Mucosa of gallbladder (tissue), 1 donor: ENCODE measurements at regions not wholly inside any gene's neighbourhood (a gene's known extent, or its start where the extent isn't known, plus 50 kb on each side); places are given as distances from the start of the nearest gene placed in this dataset.
"Not testable (repeated sequence)": the region's sequence is repeated elsewhere in the genome, so short reads cannot be mapped to it uniquely, and the experiment has no call there.

Source experiments
- DNase-seq: peaks from one replicate; pipeline ENCODE4 v3.0.0-alpha.2; 2020; ENCODE audit warnings: low spot score
- donor health status: DM: no; HTN: no; CAD: no.

DNA sequence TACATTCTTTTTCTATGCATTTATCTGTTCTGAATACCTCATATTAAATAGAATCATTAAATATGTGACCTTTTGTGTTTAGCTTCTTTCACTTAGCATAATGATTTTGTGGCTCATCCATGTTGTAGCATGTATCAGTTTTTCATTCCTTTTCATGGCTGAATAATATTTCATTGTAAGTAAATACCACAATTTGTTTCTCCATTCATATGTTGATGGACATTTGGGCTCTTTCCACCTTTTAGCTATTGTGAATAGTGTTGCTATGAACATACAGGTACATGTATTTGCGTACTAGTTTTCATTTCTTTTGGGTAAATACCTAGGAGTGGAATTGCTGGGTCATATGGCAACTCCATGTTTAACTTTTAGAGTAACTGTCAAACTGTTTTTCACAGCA lies 85.1 kb downstream of the GNL3L start:
- no peak for DNase-seq

- no peak for DNase-seq
Measured at GRCh38 chrX:54633641-54634040, 103.6 kb downstream of the GNL3L start.

GRCh38 chrX:54639018-54639345 lies 109.0 kb downstream of the GNL3L start:
- DNase-seq: no peak

GRCh38 chrX:54639346-54640102 lies 109.5 kb downstream of the GNL3L start:
- peak; percentile 92 for DNase-seq

DNA sequence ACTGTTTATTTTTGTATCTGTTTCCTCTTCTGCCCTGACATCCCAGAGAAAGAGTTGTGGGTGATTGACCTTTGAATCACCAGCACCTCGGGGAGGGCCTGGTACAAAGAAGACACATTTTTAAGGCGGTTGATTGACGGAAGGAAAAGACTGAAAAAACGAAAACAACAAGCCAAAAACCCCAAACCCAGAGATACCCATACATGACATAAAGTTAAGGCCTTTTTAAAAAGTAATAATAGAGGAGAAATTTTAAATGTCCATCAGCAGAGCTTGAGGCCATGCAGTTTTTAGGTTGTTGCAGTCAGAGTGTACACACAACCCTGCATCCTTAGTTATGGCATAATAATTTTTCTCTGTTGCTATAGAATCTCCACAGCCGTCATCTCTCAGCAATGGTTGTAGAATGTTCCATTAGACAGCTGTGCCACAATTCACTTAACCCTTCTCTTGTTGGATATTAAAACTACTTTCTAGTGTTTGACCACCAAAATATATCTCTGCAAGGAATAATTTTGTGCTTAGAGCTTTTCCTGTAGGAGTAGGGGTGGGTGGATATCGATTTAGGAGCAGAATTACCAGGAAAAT lies 110.2 kb downstream of the GNL3L start:
- DNase-seq: no peak

DNA sequence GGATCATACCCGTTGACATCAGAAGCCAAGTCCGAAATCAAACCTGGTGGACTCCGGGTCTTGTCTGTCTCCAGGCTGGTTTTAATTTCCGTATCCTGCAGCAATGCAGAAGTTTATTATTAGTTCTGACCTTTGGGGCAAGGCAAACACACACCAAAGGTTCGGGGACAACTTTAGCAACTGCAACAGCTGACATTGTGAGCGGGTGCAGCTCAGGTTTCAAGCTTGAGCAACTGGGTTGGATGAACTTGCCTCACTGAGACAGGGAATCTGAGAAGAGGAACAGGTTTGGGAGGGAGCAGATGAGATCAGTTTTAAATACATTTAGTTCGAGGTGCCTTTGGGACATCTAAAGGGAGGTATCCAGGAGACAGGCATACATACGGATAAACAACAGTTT lies 110.7 kb downstream of the GNL3L start:
- DNase-seq: no peak

- DNase-seq: no peak
Measured at GRCh38 chrX:54641530-54641929, 111.5 kb downstream of the GNL3L start.

- not testable (repeated sequence) for DNase-seq
Measured at GRCh38 chrX:54647607-54648006, 117.6 kb downstream of the GNL3L start.

GRCh38 chrX:54659547-54659946 lies 129.5 kb downstream of the GNL3L start:
- no peak for DNase-seq

DNA sequence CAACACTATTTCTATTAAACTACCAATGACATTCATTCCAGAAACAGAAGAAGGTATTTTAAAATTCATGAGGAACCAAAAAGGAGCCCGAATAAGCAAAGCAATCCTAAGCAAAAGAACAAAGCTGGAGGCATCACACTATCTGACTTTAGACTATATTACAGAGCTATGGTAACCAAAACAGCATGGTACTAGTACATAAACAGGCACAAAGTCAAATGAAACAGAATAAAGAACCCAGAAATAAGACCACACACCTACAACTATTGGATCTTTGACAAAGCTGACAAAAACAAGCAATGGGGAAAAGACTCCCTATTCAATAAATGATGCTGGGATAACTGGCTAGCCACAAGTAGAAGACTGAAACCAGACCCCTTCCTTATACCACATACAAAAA lies 122.3 kb downstream of the ITIH6 start:
- no peak for DNase-seq

DNA sequence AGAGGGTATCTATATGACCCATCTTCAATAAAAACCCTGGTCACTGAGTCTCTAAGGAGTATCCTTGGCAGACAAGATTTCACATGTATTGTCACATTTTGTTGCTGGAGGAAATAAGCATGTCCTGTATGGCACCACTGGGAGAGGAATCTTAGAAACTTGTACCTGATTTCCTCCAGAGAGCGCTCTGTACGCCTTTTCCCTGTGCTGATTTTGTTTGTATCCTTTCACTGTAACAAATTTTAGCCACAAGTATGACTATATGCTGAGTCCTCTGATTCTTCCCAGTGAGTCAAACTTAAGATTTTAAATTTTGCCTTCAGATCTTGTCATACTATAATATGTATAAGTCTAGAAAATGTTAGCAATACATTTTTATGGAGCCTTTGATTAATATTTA lies 102.8 kb downstream of the ITIH6 start:
- DNase-seq: no peak

DNA sequence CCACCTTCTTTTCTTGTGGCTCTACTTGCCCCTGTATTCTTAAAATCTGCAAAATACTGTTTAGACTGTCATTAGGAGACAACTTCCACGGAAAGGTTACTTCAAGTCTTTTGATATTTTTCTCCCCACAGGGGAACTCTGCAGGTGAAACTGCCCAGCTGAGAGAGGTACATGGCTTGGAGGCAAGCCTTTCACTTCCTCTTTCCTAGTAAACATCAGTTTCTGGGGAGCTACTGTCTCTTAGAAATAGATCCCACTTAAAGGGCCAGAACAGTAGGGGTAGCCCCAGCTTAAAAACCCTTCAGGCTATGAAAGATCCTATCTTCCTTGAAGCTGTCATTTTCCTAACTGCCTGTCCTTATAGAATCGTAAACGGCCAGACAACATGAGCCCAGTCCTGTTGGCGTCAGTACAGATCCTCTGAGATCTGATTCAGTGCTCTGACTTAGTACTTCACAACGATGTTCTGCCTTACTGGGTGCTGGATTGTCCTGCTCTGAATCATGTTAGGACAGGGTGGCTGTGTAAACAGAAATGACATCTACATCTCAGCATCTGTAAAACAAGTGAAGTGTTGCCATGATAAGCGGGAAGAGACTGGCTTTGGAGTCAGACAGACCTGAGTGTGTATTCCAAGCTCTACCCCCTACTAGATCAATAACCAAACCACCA lies 102.1 kb downstream of the ITIH6 start:
- DNase-seq: no peak
